ENCODE measurements at regions not wholly inside any gene's neighbourhood (a gene's known extent, or its start where the extent isn't known, plus 50 kb on each side); places are given as distances from the start of the nearest gene placed in this dataset.
A peak's percentile ranks its signal among the peaks of the same experiment; 100 is the strongest.
"Not testable (repeated sequence)": the region's sequence is repeated elsewhere in the genome, so short reads cannot be mapped to it uniquely, and the experiment has no call there.

GRCh38 chr9:65392611-65393010, 107.6 kb upstream of the FOXD4L5 start:
- DNase-seq: not testable (repeated sequence)

- DNase-seq: not testable (repeated sequence)
Observed at GRCh38 chr9:65389710-65390109, 104.7 kb upstream of the FOXD4L5 start.

GRCh38 chr9:65389216-65389615, 104.2 kb upstream of the FOXD4L5 start:
- DNase-seq: not testable (repeated sequence)

GRCh38 chr9:65386699-65387098, 101.7 kb upstream of the FOXD4L5 start:
- peak; percentile 78 to 84 for DNase-seq

GRCh38 chr9:65386191-65386590, 101.2 kb upstream of the FOXD4L5 start:
- not testable (repeated sequence) for DNase-seq

GRCh38 chr9:65385655-65386024, 100.6 kb upstream of the FOXD4L5 start:
- not testable (repeated sequence) for DNase-seq

- DNase-seq: not testable (repeated sequence)
Observed at GRCh38 chr9:65384759-65385654, 100.0 kb upstream of the FOXD4L5 start.

GRCh38 chr9:65384066-65384465, 99.1 kb upstream of the FOXD4L5 start:
- DNase-seq: not testable (repeated sequence)

GRCh38 chr9:65383646-65384045, 98.6 kb upstream of the FOXD4L5 start:
- DNase-seq: not testable (repeated sequence)

- not testable (repeated sequence) for DNase-seq
Observed at GRCh38 chr9:65382701-65383318, 97.8 kb upstream of the FOXD4L5 start.

All from CD4-positive, alpha-beta T cell treated with Interleukin-1 beta for 1 hour (primary cell).